Activated CD8-positive, alpha-beta memory T cell treated with anti-CD3 and anti-CD28 coated beads, Interleukin-2, amount 10 ng/mL, durations not matched to agents 7 days and 5 days (primary cell): ENCODE measurements at regions not wholly inside any gene's neighbourhood (a gene's known extent, or its start where the extent isn't known, plus 50 kb on each side); places are given as distances from the start of the nearest gene placed in this dataset.
"Not testable (repeated sequence)": the region's sequence is repeated elsewhere in the genome, so short reads cannot be mapped to it uniquely, and the experiment has no call there.

Experiments used
- ATAC-seq: fragments of 150-1000 bp; cut with Tn5 transposase; one replicate; pipeline ENCODE4 v1.10.0; 2021; ENCODE audit warnings: moderate library complexity
- CTCF ChIA-PET: fragments of 350-600 bp; sonication (Branson Sonifier 250); formaldehyde crosslinking; loops from one replicate; lab custom pipeline; 2021; ENCODE audit warnings: antibody characterized with exemption; lab: Charles Lee
- DNase-seq: peaks from one replicate; pipeline ENCODE4 v3.0.0-alpha.2; 2020
- H3K27ac Mint-ChIP-seq: one replicate; pipeline ENCODE4 v1.8.0; 2021; ENCODE audit warnings: mild to moderate bottlenecking, mixed read lengths
- H3K27me3 Mint-ChIP-seq: one replicate; pipeline ENCODE4 v1.8.0; 2021; ENCODE audit warnings: mixed read lengths
- H3K36me3 Mint-ChIP-seq: one replicate; pipeline ENCODE4 v1.8.0; 2021; ENCODE audit warnings: mild to moderate bottlenecking, mixed read lengths
- H3K4me1 Mint-ChIP-seq: one replicate; pipeline ENCODE4 v1.8.0; 2021; ENCODE audit warnings: mixed read lengths
- H3K4me3 Mint-ChIP-seq: one replicate; pipeline ENCODE4 v1.8.0; 2021; ENCODE audit warnings: mild to moderate bottlenecking, moderate library complexity, mixed read lengths
- H3K9me3 Mint-ChIP-seq: one replicate; pipeline ENCODE4 v1.8.0; 2022; ENCODE audit warnings: low read depth, mixed read lengths

- no peaks in the 10 kb centered on the region for H3K36me3 Mint-ChIP-seq
- no peak overlapping the region for H3K27ac Mint-ChIP-seq
- no peaks in the 10 kb centered on the region for H3K27me3 Mint-ChIP-seq
- CTCF ChIA-PET = interaction anchor here (0.6 kb wide), 1 partner anchor 463 kb away, joined by 7 read pairs; no protein-coding TSS in a partner anchor
- no peak overlapping the region for H3K4me3 Mint-ChIP-seq
- no peaks in the 10 kb centered on the region for H3K4me1 Mint-ChIP-seq
- no peak for DNase-seq
- H3K9me3 Mint-ChIP-seq = peaks cover 12% of the 10 kb centered on the region
- ATAC-seq = no peak
These were observed 170.6 kb upstream of the CCDC196 start for GRCh38 chr14:66315548-66315947.

GRCh38 chr14:66322564-66322963, 163.6 kb upstream of the CCDC196 start:
- Mint-ChIP-seq H3K9me3 (peaks cover 7% of the 10 kb centered on the region), H3K4me3 (no peak overlapping the region), H3K4me1 (no peaks in the 10 kb centered on the region), H3K27ac (no peak overlapping the region), H3K36me3 (no peaks in the 10 kb centered on the region), H3K27me3 (no peaks in the 10 kb centered on the region)
- no peak for DNase-seq
- ATAC-seq = no peak
- CTCF ChIA-PET = no interaction called here

- Mint-ChIP-seq H3K36me3 (no peaks in the 10 kb centered on the region), H3K9me3 (peaks cover 2% of the 10 kb centered on the region), H3K27me3 (peaks cover 2% of the 10 kb centered on the region), H3K4me1 (no peaks in the 10 kb centered on the region), H3K27ac (no peak overlapping the region), H3K4me3 (no peak overlapping the region)
- CTCF ChIA-PET = no interaction called here
- DNase-seq (no peak), ATAC-seq (no peak)
These were observed 155.9 kb upstream of the CCDC196 start for GRCh38 chr14:66330228-66330627.

GRCh38 chr14:66330916-66331315, 155.3 kb upstream of the CCDC196 start:
- Mint-ChIP-seq H3K4me1 (no peaks in the 10 kb centered on the region), H3K27ac (no peak overlapping the region), H3K36me3 (no peaks in the 10 kb centered on the region), H3K27me3 (peaks cover 2% of the 10 kb centered on the region), H3K4me3 (no peak overlapping the region), H3K9me3 (peaks cover 2% of the 10 kb centered on the region)
- DNase-seq (no peak), ATAC-seq (no peak)
- CTCF ChIA-PET = interaction anchor here (1.1 kb wide), 1 partner anchor 29 kb away, joined by 3 read pairs; no protein-coding TSS in a partner anchor

GRCh38 chr14:66333293-66333692, 152.9 kb upstream of the CCDC196 start:
- H3K27ac Mint-ChIP-seq = not testable (repeated sequence)

GRCh38 chr14:66341239-66341638, 144.9 kb upstream of the CCDC196 start:
- H3K4me1 Mint-ChIP-seq = no peaks in the 10 kb centered on the region
- ATAC-seq = no peak
- no peak overlapping the region for H3K27ac Mint-ChIP-seq

More at GRCh38 chr14:66333293-66333692, 152.9 kb upstream of the CCDC196 start:
- H3K4me1 Mint-ChIP-seq, CTCF ChIA-PET, H3K4me3 Mint-ChIP-seq, H3K36me3 Mint-ChIP-seq, H3K27me3 Mint-ChIP-seq, H3K9me3 Mint-ChIP-seq, ATAC-seq, DNase-seq: not testable (repeated sequence)

GRCh38 chr14:66345986-66346385, 140.2 kb upstream of the CCDC196 start:
- no peaks in the 10 kb centered on the region for H3K36me3 Mint-ChIP-seq
- no peak overlapping the region for H3K4me3 Mint-ChIP-seq
- H3K4me1 Mint-ChIP-seq = no peaks in the 10 kb centered on the region
- DNase-seq (no peak), ATAC-seq (no peak)
- H3K27me3 Mint-ChIP-seq = peaks cover 9% of the 10 kb centered on the region
- H3K9me3 Mint-ChIP-seq = peaks cover 4% of the 10 kb centered on the region
- CTCF ChIA-PET = no interaction called here
- no peak overlapping the region for H3K27ac Mint-ChIP-seq

More at GRCh38 chr14:66341239-66341638, 144.9 kb upstream of the CCDC196 start:
- no peak overlapping the region for H3K4me3 Mint-ChIP-seq
- H3K9me3 Mint-ChIP-seq = no peaks in the 10 kb centered on the region
- CTCF ChIA-PET = no interaction called here
- no peaks in the 10 kb centered on the region for H3K36me3 Mint-ChIP-seq
- peaks cover 11% of the 10 kb centered on the region for H3K27me3 Mint-ChIP-seq
- DNase-seq = no peak

- Mint-ChIP-seq H3K4me3 (no peak overlapping the region), H3K27me3 (peaks cover 2% of the 10 kb centered on the region), H3K4me1 (no peaks in the 10 kb centered on the region), H3K9me3 (peaks cover 6% of the 10 kb centered on the region), H3K36me3 (no peaks in the 10 kb centered on the region), H3K27ac (no peak overlapping the region)
- DNase-seq (no peak), ATAC-seq (no peak)
- CTCF ChIA-PET = interaction anchor here (1.7 kb wide), 1 partner anchor 8 kb away, joined by 6 read pairs; no protein-coding TSS in a partner anchor
These were observed 134.9 kb upstream of the CCDC196 start for GRCh38 chr14:66351310-66351709.

GRCh38 chr14:66359500-66359899, 126.7 kb upstream of the CCDC196 start:
- Mint-ChIP-seq H3K27ac (no peak overlapping the region), H3K36me3 (no peaks in the 10 kb centered on the region), H3K4me1 (no peaks in the 10 kb centered on the region), H3K9me3 (no peaks in the 10 kb centered on the region), H3K4me3 (no peak overlapping the region), H3K27me3 (peaks cover 13% of the 10 kb centered on the region)
- CTCF ChIA-PET = interaction anchor here (0.6 to 5.2 kb wide), 19 partner anchors 8 to 1067 kb away, joined by 3 to 26 read pairs (median 4); partner anchors contain the start of gene GPHN
- ATAC-seq = no peak
- no peak for DNase-seq

- ATAC-seq = no peak
- Mint-ChIP-seq H3K36me3 (no peaks in the 10 kb centered on the region), H3K27me3 (peaks cover 14% of the 10 kb centered on the region), H3K4me1 (no peaks in the 10 kb centered on the region), H3K4me3 (no peak overlapping the region), H3K27ac (no peak overlapping the region), H3K9me3 (no peaks in the 10 kb centered on the region)
- CTCF ChIA-PET = interaction anchor here (0.9 to 5.2 kb wide), 9 partner anchors 7 to 146 kb away, joined by 3 to 26 read pairs (median 6); no protein-coding TSS in a partner anchor
- no peak for DNase-seq
These were observed 125.7 kb upstream of the CCDC196 start for GRCh38 chr14:66360366-66360926.

GRCh38 chr14:66361013-66361412, 125.2 kb upstream of the CCDC196 start:
- DNase-seq = no peak
- no peaks in the 10 kb centered on the region for H3K9me3 Mint-ChIP-seq
- no peak overlapping the region for H3K27ac Mint-ChIP-seq
- H3K36me3 Mint-ChIP-seq = no peaks in the 10 kb centered on the region
- CTCF ChIA-PET = interaction anchor here (0.9 to 2.4 kb wide), 3 partner anchors 14 to 42 kb away, joined by 3 to 10 read pairs (median 4); no protein-coding TSS in a partner anchor
- no peak overlapping the region for H3K4me3 Mint-ChIP-seq
- H3K4me1 Mint-ChIP-seq = no peaks in the 10 kb centered on the region
- peaks cover 16% of the 10 kb centered on the region for H3K27me3 Mint-ChIP-seq
- no peak for ATAC-seq

- H3K27ac Mint-ChIP-seq = no peak overlapping the region
- DNase-seq = no peak
- no peaks in the 10 kb centered on the region for H3K9me3 Mint-ChIP-seq
- CTCF ChIA-PET = no interaction called here
- no peak overlapping the region for H3K4me3 Mint-ChIP-seq
- H3K4me1 Mint-ChIP-seq = no peaks in the 10 kb centered on the region
- no peaks in the 10 kb centered on the region for H3K36me3 Mint-ChIP-seq
- H3K27me3 Mint-ChIP-seq = peaks cover 9% of the 10 kb centered on the region
- no peak for ATAC-seq
These were observed 120.8 kb upstream of the CCDC196 start for GRCh38 chr14:66365388-66365787.

- H3K4me3 Mint-ChIP-seq = no peak overlapping the region
- no peak for DNase-seq
- H3K9me3 Mint-ChIP-seq = no peaks in the 10 kb centered on the region
- no peaks in the 10 kb centered on the region for H3K4me1 Mint-ChIP-seq
- H3K27ac Mint-ChIP-seq = no peak overlapping the region
- CTCF ChIA-PET = no interaction called here
- no peaks in the 10 kb centered on the region for H3K36me3 Mint-ChIP-seq
- no peak for ATAC-seq
- peaks cover 3% of the 10 kb centered on the region for H3K27me3 Mint-ChIP-seq
These were observed 116.9 kb upstream of the CCDC196 start for GRCh38 chr14:66369157-66369697.

- CTCF ChIA-PET = no interaction called here
- Mint-ChIP-seq H3K27ac (no peak overlapping the region), H3K9me3 (no peaks in the 10 kb centered on the region), H3K36me3 (no peaks in the 10 kb centered on the region), H3K4me3 (no peak overlapping the region), H3K27me3 (no peaks in the 10 kb centered on the region), H3K4me1 (no peaks in the 10 kb centered on the region)
- DNase-seq (no peak), ATAC-seq (no peak)
These were observed 114.4 kb upstream of the CCDC196 start for GRCh38 chr14:66371776-66372175.
